ENCODE measurements at regions not wholly inside any gene's neighbourhood (a gene's known extent, or its start where the extent isn't known, plus 50 kb on each side); places are given as distances from the start of the nearest gene placed in this dataset.
"Not testable (repeated sequence)": the region's sequence is repeated elsewhere in the genome, so short reads cannot be mapped to it uniquely, and the experiment has no call there.

DNA sequence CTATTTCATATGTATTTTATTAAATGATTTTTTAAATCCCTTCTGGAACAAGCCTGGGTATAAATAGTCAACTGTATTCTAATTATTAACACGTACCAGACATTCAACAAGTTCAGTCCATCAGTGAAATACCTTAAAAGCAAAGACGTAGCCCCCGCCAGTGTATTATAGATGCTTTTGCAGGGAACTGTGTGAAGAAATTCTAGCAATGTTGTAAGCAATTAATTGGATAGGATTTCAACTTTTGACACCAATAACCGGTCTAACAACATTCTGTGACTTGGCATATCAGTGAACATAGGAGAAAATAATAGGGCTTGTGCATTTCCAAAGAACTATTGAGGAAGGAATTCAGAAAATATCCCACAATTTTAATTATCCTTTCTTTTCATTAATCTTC is 67.2 kb upstream of the TGFBR2 start:
- TF ChIP-seq, protein P1, sequence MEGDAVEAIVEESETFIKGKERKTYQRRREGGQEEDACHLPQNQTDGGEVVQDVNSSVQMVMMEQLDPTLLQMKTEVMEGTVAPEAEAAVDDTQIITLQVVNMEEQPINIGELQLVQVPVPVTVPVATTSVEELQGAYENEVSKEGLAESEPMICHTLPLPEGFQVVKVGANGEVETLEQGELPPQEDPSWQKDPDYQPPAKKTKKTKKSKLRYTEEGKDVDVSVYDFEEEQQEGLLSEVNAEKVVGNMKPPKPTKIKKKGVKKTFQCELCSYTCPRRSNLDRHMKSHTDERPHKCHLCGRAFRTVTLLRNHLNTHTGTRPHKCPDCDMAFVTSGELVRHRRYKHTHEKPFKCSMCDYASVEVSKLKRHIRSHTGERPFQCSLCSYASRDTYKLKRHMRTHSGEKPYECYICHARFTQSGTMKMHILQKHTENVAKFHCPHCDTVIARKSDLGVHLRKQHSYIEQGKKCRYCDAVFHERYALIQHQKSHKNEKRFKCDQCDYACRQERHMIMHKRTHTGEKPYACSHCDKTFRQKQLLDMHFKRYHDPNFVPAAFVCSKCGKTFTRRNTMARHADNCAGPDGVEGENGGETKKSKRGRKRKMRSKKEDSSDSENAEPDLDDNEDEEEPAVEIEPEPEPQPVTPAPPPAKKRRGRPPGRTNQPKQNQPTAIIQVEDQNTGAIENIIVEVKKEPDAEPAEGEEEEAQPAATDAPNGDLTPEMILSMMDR (IDR thresholded peaks at IDR 0.05): no peak
- H3K27ac Mint-ChIP-seq: no peak overlapping the region
- H3K27me3 Mint-ChIP-seq (ENCODE audit: low read depth, poor library complexity): no peaks in the 10 kb centered on the region
- H3K36me3 Mint-ChIP-seq (ENCODE audit: low read depth): no peaks in the 10 kb centered on the region
- H3K9me3 Mint-ChIP-seq: peaks cover 4% of the 10 kb centered on the region
- H3K4me3 Mint-ChIP-seq: no peak overlapping the region
- H3K4me1 Mint-ChIP-seq: no peaks in the 10 kb centered on the region
- no peak for DNase-seq

DNA sequence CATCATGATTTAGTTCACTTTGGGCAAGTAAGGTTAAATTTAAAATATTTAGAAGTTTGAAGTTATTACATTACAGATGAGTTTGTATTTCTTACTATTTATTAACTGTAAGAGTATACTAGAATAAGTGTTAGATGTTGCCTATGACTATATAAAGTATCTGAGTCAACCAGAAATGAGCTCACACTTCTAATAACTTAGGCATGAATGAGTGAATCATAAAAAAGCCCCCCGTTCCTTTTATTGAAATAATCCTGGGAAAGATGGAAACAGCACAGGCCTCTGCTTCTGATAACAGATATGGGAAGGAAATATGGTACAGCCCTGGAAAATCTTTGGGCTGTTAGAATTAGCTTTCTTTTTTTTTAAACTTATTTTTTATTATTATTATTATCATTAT is 66.6 kb upstream of the TGFBR2 start:
- Mint-ChIP-seq H3K27ac (no peak overlapping the region), H3K4me3 (no peak overlapping the region), H3K9me3 (peaks cover 4% of the 10 kb centered on the region), H3K4me1 (no peaks in the 10 kb centered on the region), H3K36me3 (ENCODE audit: low read depth) (no peaks in the 10 kb centered on the region), H3K27me3 (ENCODE audit: low read depth, poor library complexity) (no peaks in the 10 kb centered on the region)
- DNase-seq: no peak
- TF ChIP-seq, protein P1 (IDR thresholded peaks at IDR 0.05): no peak

DNA sequence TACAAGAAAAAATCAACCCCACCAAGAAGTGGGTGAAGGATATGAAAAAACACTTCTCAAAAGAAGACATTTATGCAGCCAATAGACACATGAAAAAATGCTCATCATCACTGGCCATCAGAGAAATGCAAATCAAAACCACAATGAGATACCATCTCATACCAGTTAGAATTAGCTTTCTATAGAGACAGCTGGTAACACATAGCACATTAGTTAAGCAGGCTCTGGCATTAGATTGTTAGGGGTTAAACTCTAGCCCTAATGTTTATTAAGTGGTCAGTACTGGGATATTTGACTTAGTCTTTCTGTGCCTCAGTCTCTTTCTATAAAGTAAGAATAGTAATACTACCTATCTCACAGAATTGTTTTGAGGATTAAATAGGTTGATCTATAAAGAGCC is 65.2 kb upstream of the TGFBR2 start:
- H3K9me3 Mint-ChIP-seq; H3K27ac Mint-ChIP-seq; DNase-seq; H3K4me3 Mint-ChIP-seq; H3K27me3 Mint-ChIP-seq (ENCODE audit: low read depth, poor library complexity); H3K36me3 Mint-ChIP-seq (ENCODE audit: low read depth); H3K4me1 Mint-ChIP-seq: not testable (repeated sequence)

DNA sequence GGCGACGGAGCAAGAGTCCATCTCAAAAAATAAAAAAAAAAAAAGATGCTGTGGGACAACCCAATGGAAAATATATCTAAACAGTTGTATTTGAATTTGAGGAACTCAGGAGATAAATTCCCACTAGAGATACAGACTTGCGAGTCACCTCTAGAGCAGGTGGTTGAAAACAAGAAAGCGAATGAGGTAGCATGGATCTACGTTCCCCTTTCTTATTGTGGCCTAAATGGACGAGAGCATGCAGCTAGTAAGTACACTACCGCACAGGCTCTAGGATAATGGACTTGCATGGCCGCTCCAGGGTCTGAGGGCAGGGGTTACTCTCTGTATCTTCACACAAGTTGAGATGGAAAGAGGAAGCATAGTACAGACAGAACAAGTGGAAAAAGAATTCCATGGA is 63.5 kb upstream of the TGFBR2 start:
- Mint-ChIP-seq H3K4me3 (no peak overlapping the region), H3K27ac (no peak overlapping the region), H3K4me1 (no peaks in the 10 kb centered on the region), H3K36me3 (ENCODE audit: low read depth) (no peaks in the 10 kb centered on the region), H3K27me3 (ENCODE audit: low read depth, poor library complexity) (no peaks in the 10 kb centered on the region), H3K9me3 (no peaks in the 10 kb centered on the region)
- TF ChIP-seq, protein P1 (IDR thresholded peaks at IDR 0.05): no peak
- DNase-seq: no peak

DNA sequence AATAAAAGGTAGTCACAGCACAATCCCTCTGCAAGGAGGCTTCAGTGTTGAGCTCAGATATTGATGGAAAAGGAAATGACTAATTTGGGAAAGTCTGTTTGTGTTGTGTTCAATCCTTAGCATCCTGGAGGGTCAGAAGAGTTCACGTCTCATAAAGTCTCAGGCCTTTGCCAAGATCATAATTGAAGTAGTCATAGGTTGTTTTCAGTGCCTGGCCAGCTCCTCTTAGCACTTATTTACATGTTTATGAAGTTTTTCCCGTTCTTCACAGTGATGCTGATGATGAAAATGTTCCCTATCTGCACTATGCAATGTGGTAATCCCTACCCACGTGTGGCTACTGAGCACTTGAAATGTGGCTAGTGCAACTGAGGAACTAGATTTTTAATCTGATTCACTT is 61.6 kb upstream of the TGFBR2 start:
- Mint-ChIP-seq H3K27ac (no peak overlapping the region), H3K4me1 (no peaks in the 10 kb centered on the region), H3K4me3 (no peak overlapping the region), H3K9me3 (no peaks in the 10 kb centered on the region), H3K27me3 (ENCODE audit: low read depth, poor library complexity) (no peaks in the 10 kb centered on the region), H3K36me3 (ENCODE audit: low read depth) (no peaks in the 10 kb centered on the region)
- DNase-seq: no peak
- TF ChIP-seq, protein P1 (IDR thresholded peaks at IDR 0.05): no peak

DNA sequence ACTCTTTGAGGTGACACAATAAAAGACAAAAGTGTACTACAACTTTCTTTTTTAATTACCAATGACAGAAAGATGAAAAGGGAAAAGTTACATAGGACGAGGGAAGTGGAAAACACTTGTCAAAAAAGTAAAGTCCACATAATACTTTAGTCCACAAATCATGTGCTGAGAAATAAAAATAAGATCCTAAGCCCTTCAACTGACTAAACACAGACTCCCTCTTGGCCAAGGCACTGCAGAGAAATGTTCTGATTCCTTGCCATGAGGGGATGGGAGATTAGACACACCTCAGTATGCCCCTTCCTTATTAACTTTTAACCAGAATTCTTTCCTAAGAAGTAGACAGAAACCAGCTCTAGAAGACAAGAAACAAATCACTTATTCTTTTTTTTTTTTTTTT is 59.5 kb upstream of the TGFBR2 start:
- TF ChIP-seq, protein P1 (IDR thresholded peaks at IDR 0.05): no peak
- H3K27me3 Mint-ChIP-seq (ENCODE audit: low read depth, poor library complexity): no peaks in the 10 kb centered on the region
- no peaks in the 10 kb centered on the region for H3K36me3 Mint-ChIP-seq (ENCODE audit: low read depth)
- no peak overlapping the region for H3K27ac Mint-ChIP-seq
- DNase-seq: no peak
- H3K9me3 Mint-ChIP-seq: no peaks in the 10 kb centered on the region
- no peak overlapping the region for H3K4me3 Mint-ChIP-seq
- peaks cover 8% of the 10 kb centered on the region for H3K4me1 Mint-ChIP-seq
